HG03565 (cell line): ENCODE measurements at regions not wholly inside any gene's neighbourhood (a gene's known extent, or its start where the extent isn't known, plus 50 kb on each side); places are given as distances from the start of the nearest gene placed in this dataset.

Source experiments
- ATAC-seq: cut with Tn5 transposase; IDR thresholded peaks from one replicate; pipeline ENCODE4 v1.9.1; 2021; ENCODE audit warnings: mild to moderate bottlenecking, moderate library complexity; ENCODE audit not compliant: unreplicated experiment

GRCh38 chr13:47459512-47459911, 541.6 kb downstream of the SUCLA2 start:
- no peak for ATAC-seq

GRCh38 chr13:47457626-47458025, 543.4 kb downstream of the SUCLA2 start:
- no peak for ATAC-seq

- ATAC-seq, result no peak
Observed at GRCh38 chr13:47455626-47456025, 545.4 kb downstream of the SUCLA2 start.

GRCh38 chr13:47454986-47455385, 546.1 kb downstream of the SUCLA2 start:
- ATAC-seq, result no peak

- ATAC-seq, result no peak
Observed at GRCh38 chr13:47437406-47437805, 540.6 kb upstream of the HTR2A start.

- ATAC-seq, result no peak
Observed at GRCh38 chr13:47433461-47434005, 536.7 kb upstream of the HTR2A start.

- ATAC-seq, result no peak
Observed at GRCh38 chr13:47426126-47426849, 529.4 kb upstream of the HTR2A start.

- ATAC-seq, result no peak
Observed at GRCh38 chr13:47421525-47421924, 524.7 kb upstream of the HTR2A start.

- ATAC-seq, result no peak
Observed at GRCh38 chr13:47420568-47420967, 523.7 kb upstream of the HTR2A start.

GRCh38 chr13:47420020-47420419, 523.2 kb upstream of the HTR2A start:
- no peak for ATAC-seq

- ATAC-seq, result no peak
Observed at GRCh38 chr13:47418206-47418920, 521.5 kb upstream of the HTR2A start.

GRCh38 chr13:47417485-47417884, 520.6 kb upstream of the HTR2A start:
- ATAC-seq, result no peak

GRCh38 chr13:47415048-47415447, 518.2 kb upstream of the HTR2A start:
- ATAC-seq, result no peak

- no peak for ATAC-seq
Observed at GRCh38 chr13:47413526-47413925, 516.7 kb upstream of the HTR2A start.

- no peak for ATAC-seq
Observed at GRCh38 chr13:47413112-47413511, 516.3 kb upstream of the HTR2A start.

- no peak for ATAC-seq
Observed at GRCh38 chr13:47409778-47410177, 512.9 kb upstream of the HTR2A start.

- ATAC-seq, result no peak
Observed at GRCh38 chr13:47408546-47409319, 511.9 kb upstream of the HTR2A start.

GRCh38 chr13:47407808-47408207, 511.0 kb upstream of the HTR2A start:
- ATAC-seq, result no peak

- no peak for ATAC-seq
Observed at GRCh38 chr13:47399599-47399998, 502.7 kb upstream of the HTR2A start.

GRCh38 chr13:47397739-47398138, 500.9 kb upstream of the HTR2A start:
- ATAC-seq, result no peak

- ATAC-seq, result no peak
Observed at GRCh38 chr13:47396915-47397314, 500.1 kb upstream of the HTR2A start.
